Osteocyte (in vitro differentiated cells): ENCODE measurements at regions not wholly inside any gene's neighbourhood (a gene's known extent, or its start where the extent isn't known, plus 50 kb on each side); places are given as distances from the start of the nearest gene placed in this dataset.

ENCODE experiments used
- DNase-seq: peaks from one replicate; pipeline ENCODE4 v3.0.0; 2021; ENCODE audit warnings: mixed read lengths; ENCODE audit not compliant: unreplicated experiment; ENCODE audit errors: extremely low spot score
- H3K27ac Mint-ChIP-seq: one replicate; pipeline ENCODE4 v1.8.0; 2021; ENCODE audit warnings: mild to moderate bottlenecking, mixed read lengths; ENCODE audit not compliant: unreplicated experiment
- H3K27me3 Mint-ChIP-seq: one replicate; pipeline ENCODE4 v1.8.0; 2021; ENCODE audit warnings: mixed read lengths; ENCODE audit not compliant: unreplicated experiment
- H3K36me3 Mint-ChIP-seq: one replicate; pipeline ENCODE4 v1.8.0; 2021; ENCODE audit warnings: mixed read lengths; ENCODE audit not compliant: unreplicated experiment
- H3K4me1 Mint-ChIP-seq: one replicate; pipeline ENCODE4 v1.8.0; 2021; ENCODE audit warnings: mixed read lengths; ENCODE audit not compliant: unreplicated experiment
- H3K4me3 Mint-ChIP-seq: one replicate; pipeline ENCODE4 v1.8.0; 2021; ENCODE audit warnings: mild to moderate bottlenecking, moderate library complexity, mixed read lengths; ENCODE audit not compliant: unreplicated experiment
- H3K9me3 Mint-ChIP-seq: one replicate; pipeline ENCODE4 v1.8.0; 2021; ENCODE audit warnings: mixed read lengths; ENCODE audit not compliant: unreplicated experiment
- CTCF ChIP-seq: fragments of 200-600 bp; sonication (generic); IDR thresholded peaks from 2 replicates; pipeline ENCODE4 v1.5.0; 2021; ENCODE audit warnings: antibody characterized with exemption, mild to moderate bottlenecking, moderate library complexity

- no peak for DNase-seq
- Mint-ChIP-seq H3K36me3 (no peaks in the 10 kb centered on the region), H3K27ac (no peak overlapping the region), H3K4me3 (no peak overlapping the region), H3K4me1 (peaks cover 11% of the 10 kb centered on the region), H3K27me3 (no peaks in the 10 kb centered on the region), H3K9me3 (no peaks in the 10 kb centered on the region)
- TF ChIP-seq CTCF, result no peak
Observed at GRCh38 chr2:234219046-234219310, 168.5 kb downstream of the SPP2 start.

- no peak overlapping the region for H3K27ac Mint-ChIP-seq
- H3K4me3 Mint-ChIP-seq, result no peak overlapping the region
Observed at GRCh38 chr2:234218266-234219045, 168.0 kb downstream of the SPP2 start.

GRCh38 chr2:234212534-234212933 is 162.0 kb downstream of the SPP2 start:
- no peak overlapping the region for H3K4me3 Mint-ChIP-seq
- H3K9me3 Mint-ChIP-seq, result no peaks in the 10 kb centered on the region
- no peak for DNase-seq
- no peak for TF ChIP-seq CTCF
- no peaks in the 10 kb centered on the region for H3K27me3 Mint-ChIP-seq
- H3K4me1 Mint-ChIP-seq, result peaks cover 8% of the 10 kb centered on the region
- H3K27ac Mint-ChIP-seq, result no peak overlapping the region
- H3K36me3 Mint-ChIP-seq, result no peaks in the 10 kb centered on the region

More at GRCh38 chr2:234218266-234219045, 168.0 kb downstream of the SPP2 start:
- H3K27me3 Mint-ChIP-seq, result no peaks in the 10 kb centered on the region
- TF ChIP-seq CTCF, result no peak
- peaks cover 11% of the 10 kb centered on the region for H3K4me1 Mint-ChIP-seq
- no peaks in the 10 kb centered on the region for H3K9me3 Mint-ChIP-seq
- H3K36me3 Mint-ChIP-seq, result no peaks in the 10 kb centered on the region
- DNase-seq, result no peak

- no peak for DNase-seq
- H3K4me1 Mint-ChIP-seq, result peaks cover 8% of the 10 kb centered on the region
- no peak overlapping the region for H3K27ac Mint-ChIP-seq
- H3K36me3 Mint-ChIP-seq, result peaks cover 2% of the 10 kb centered on the region
- TF ChIP-seq CTCF, result no peak
- H3K4me3 Mint-ChIP-seq, result no peak overlapping the region
- no peaks in the 10 kb centered on the region for H3K27me3 Mint-ChIP-seq
- H3K9me3 Mint-ChIP-seq, result no peaks in the 10 kb centered on the region
Observed at GRCh38 chr2:234211797-234212196, 161.3 kb downstream of the SPP2 start.

- no peak for TF ChIP-seq CTCF
- no peaks in the 10 kb centered on the region for H3K9me3 Mint-ChIP-seq
- H3K4me3 Mint-ChIP-seq, result no peak overlapping the region
Observed at GRCh38 chr2:234206738-234207137, 156.2 kb downstream of the SPP2 start.

More at GRCh38 chr2:234206738-234207137, 156.2 kb downstream of the SPP2 start:
- Mint-ChIP-seq H3K27me3 (no peaks in the 10 kb centered on the region), H3K4me1 (peaks cover 14% of the 10 kb centered on the region), H3K27ac (no peak overlapping the region), H3K36me3 (peaks cover 2% of the 10 kb centered on the region)
- no peak for DNase-seq
